Right lobe of liver (tissue), 4 donors: ENCODE measurements at regions not wholly inside any gene's neighbourhood (a gene's known extent, or its start where the extent isn't known, plus 50 kb on each side); places are given as distances from the start of the nearest gene placed in this dataset.

Source experiments
- POLR2A ChIP-seq: fragments of 450-650 bp; IDR thresholded peaks from one replicate; pipeline ENCODE4 v1.6.1; 2017; ENCODE audit warnings: antibody characterized with exemption, mild to moderate bottlenecking
- TF ChIP-seq, protein P1 (sequence below), 4 donors: fragments of 200-600 bp in 3 of 4; fragments of 450-650 bp in 1 of 4; IDR thresholded peaks; one replicate each; pipeline versions ENCODE4 v1.5.1 to v1.8.0; 2016 to 2022; ENCODE audit warnings: antibody characterized with exemption in 4 of 4, mild to moderate bottlenecking in 2 of 4
- donor health status: DM: no; HTN: no; CAD: no.
- donor health status: DM: no; HTN: no; CAD: no.
- donor health status: DM: no; HTN: yes; CAD: no.

- TF ChIP-seq, protein P1, sequence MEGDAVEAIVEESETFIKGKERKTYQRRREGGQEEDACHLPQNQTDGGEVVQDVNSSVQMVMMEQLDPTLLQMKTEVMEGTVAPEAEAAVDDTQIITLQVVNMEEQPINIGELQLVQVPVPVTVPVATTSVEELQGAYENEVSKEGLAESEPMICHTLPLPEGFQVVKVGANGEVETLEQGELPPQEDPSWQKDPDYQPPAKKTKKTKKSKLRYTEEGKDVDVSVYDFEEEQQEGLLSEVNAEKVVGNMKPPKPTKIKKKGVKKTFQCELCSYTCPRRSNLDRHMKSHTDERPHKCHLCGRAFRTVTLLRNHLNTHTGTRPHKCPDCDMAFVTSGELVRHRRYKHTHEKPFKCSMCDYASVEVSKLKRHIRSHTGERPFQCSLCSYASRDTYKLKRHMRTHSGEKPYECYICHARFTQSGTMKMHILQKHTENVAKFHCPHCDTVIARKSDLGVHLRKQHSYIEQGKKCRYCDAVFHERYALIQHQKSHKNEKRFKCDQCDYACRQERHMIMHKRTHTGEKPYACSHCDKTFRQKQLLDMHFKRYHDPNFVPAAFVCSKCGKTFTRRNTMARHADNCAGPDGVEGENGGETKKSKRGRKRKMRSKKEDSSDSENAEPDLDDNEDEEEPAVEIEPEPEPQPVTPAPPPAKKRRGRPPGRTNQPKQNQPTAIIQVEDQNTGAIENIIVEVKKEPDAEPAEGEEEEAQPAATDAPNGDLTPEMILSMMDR (IDR thresholded peaks at IDR 0.05): no peak
- TF ChIP-seq POLR2A: no peak
These were observed 127.6 kb upstream of the ITGA6 start for GRCh38 chr2:172299741-172300140.
